Adrenal gland (tissue), 5 donors: ENCODE measurements at regions not wholly inside any gene's neighbourhood (a gene's known extent, or its start where the extent isn't known, plus 50 kb on each side); places are given as distances from the start of the nearest gene placed in this dataset.

Experiments
- POLR2A ChIP-seq, 2 donors: fragments of 450-650 bp; IDR thresholded peaks; one replicate each; pipeline ENCODE4 v1.6.1; 2017; ENCODE audit warnings: antibody characterized with exemption in 2 of 2, mild to moderate bottlenecking in 2 of 2, moderate library complexity in 1 of 2
- TF ChIP-seq, protein P1 (sequence below), 6 experiments: fragments of 450-650 bp in 4 of 6; fragments of 200-600 bp in 2 of 6; sonication (generic) in 1 of 6; IDR thresholded peaks; 1 replicate in 5 of 6; 2 replicates in 1 of 6; pipeline versions ENCODE4 v1.5.1 to v1.8.0; 2016 to 2021; ENCODE audit warnings: antibody characterized with exemption in 6 of 6, mild to moderate bottlenecking in 2 of 6, moderate library complexity in 1 of 6
- donor health status: DM: no; HTN: no; CAD: no.

GRCh38 chr10:124281666-124282065, 137.1 kb downstream of the OAT start:
- TF ChIP-seq, protein P1, sequence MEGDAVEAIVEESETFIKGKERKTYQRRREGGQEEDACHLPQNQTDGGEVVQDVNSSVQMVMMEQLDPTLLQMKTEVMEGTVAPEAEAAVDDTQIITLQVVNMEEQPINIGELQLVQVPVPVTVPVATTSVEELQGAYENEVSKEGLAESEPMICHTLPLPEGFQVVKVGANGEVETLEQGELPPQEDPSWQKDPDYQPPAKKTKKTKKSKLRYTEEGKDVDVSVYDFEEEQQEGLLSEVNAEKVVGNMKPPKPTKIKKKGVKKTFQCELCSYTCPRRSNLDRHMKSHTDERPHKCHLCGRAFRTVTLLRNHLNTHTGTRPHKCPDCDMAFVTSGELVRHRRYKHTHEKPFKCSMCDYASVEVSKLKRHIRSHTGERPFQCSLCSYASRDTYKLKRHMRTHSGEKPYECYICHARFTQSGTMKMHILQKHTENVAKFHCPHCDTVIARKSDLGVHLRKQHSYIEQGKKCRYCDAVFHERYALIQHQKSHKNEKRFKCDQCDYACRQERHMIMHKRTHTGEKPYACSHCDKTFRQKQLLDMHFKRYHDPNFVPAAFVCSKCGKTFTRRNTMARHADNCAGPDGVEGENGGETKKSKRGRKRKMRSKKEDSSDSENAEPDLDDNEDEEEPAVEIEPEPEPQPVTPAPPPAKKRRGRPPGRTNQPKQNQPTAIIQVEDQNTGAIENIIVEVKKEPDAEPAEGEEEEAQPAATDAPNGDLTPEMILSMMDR (IDR thresholded peaks at IDR 0.05): no peak
- no peak for TF ChIP-seq POLR2A (IDR thresholded peaks at IDR 0.05)
